GM12878 (cell line): ENCODE measurements at regions not wholly inside any gene's neighbourhood (a gene's known extent, or its start where the extent isn't known, plus 50 kb on each side); places are given as distances from the start of the nearest gene placed in this dataset.

Experiments
- ATAC-seq: fragments of 200-7000 bp; cut with Tn5 transposase; 3 replicates; pipeline ENCODE4 v1.9.1; 2020; ENCODE audit warnings: mild to moderate bottlenecking, moderate library complexity
- BruUV-seq: library from RNA; stranded (reverse); fragments of 400-500 nt; replicated peaks from 2 replicates; lab custom pipeline; 2021; lab: Mats Ljungman, UMichigan
- CTCF ChIA-PET: fragments of 300-600 bp; sonication (Branson Sonifier 250); formaldehyde crosslinking; extraction: SDS; loops from one replicate; lab custom pipeline; 2021; ENCODE audit warnings: inconsistent platforms; lab: Yijun Ruan, JAX
- POLR2A ChIA-PET: fragments of 350-600 bp; formaldehyde crosslinking; extraction: SDS; loops from one replicate; lab custom pipeline; 2021; ENCODE audit warnings: inconsistent platforms; lab: Charles Lee
- RAD21 ChIA-PET: fragments of 300-600 bp; sonication (Branson Sonifier 250); formaldehyde crosslinking; loops from one replicate; lab custom pipeline; 2023; ENCODE audit warnings: antibody characterized with exemption; ENCODE audit not compliant: unreplicated experiment; lab: Charles Lee
- SMC1A ChIA-PET: fragments of 300-600 bp; sonication (Branson Sonifier 250); formaldehyde crosslinking; loops from one replicate; lab custom pipeline; 2023; ENCODE audit not compliant: unreplicated experiment, uncharacterized antibody; lab: Charles Lee
- DNase-seq: peaks from one replicate; pipeline ENCODE4 v3.0.0-alpha.2; 2011; ENCODE audit warnings: low read depth, low spot score
- FAIRE-seq: peaks from 3 replicates; lab custom pipeline; 2011; peaks lifted over from hg19 to GRCh38; lab: Jason Lieb, UNC
- H2AFZ ChIP-seq: 2 replicates; pipeline ENCODE4 v1.6.0; 2011; ENCODE audit warnings: low read depth, low read length, control low read depth; ENCODE audit not compliant: control insufficient read depth
- H3K27ac ChIP-seq: 2 replicates; pipeline ENCODE4 v1.5.1; 2011; ENCODE audit warnings: control low read depth; ENCODE audit not compliant: control insufficient read depth, insufficient read depth
- H3K27me3 ChIP-seq, 2 experiments: replicated peaks in 1 of 2; 2 replicates each; pipeline versions ENCODE4 v1.6.0 to v1.6.1; 2011; ENCODE audit warnings: low read length in 1 of 2; ENCODE audit not compliant: control insufficient read depth in 2 of 2, insufficient read depth in 2 of 2
- H3K36me3 ChIP-seq, 2 experiments: 2 replicates each; pipeline ENCODE4 v1.5.1; 2011; ENCODE audit warnings: low read length in 1 of 2; ENCODE audit not compliant: control insufficient read depth in 2 of 2, insufficient read depth in 2 of 2
- H3K4me1 ChIP-seq: 2 replicates; pipeline ENCODE4 v1.6.1; 2011; ENCODE audit warnings: mild to moderate bottlenecking, low read length, moderate library complexity, mixed read lengths; ENCODE audit not compliant: control insufficient read depth, insufficient read depth
- H3K4me2 ChIP-seq: 2 replicates; pipeline ENCODE4 v1.6.0; 2011; ENCODE audit warnings: control low read depth; ENCODE audit not compliant: control insufficient read depth, insufficient read depth
- H3K4me3 ChIP-seq: fragments of 200-600 bp; sonication (generic); 2 replicates; pipeline ENCODE4 v1.5.1; 2016
- H3K79me2 ChIP-seq: 2 replicates; pipeline ENCODE4 v1.6.0; 2011; ENCODE audit warnings: low read length; ENCODE audit not compliant: control insufficient read depth, insufficient read depth
- H3K9ac ChIP-seq: 2 replicates; pipeline ENCODE4 v1.8.0; 2011; ENCODE audit warnings: low read length, control low read depth, mixed read lengths; ENCODE audit not compliant: control insufficient read depth, insufficient read depth
- H3K9me3 ChIP-seq: replicated peaks from 3 replicates; pipeline ENCODE4 v1.5.1; 2011; ENCODE audit warnings: mild to moderate bottlenecking, low read length; ENCODE audit not compliant: control insufficient read depth, insufficient read depth
- H4K20me1 ChIP-seq: 2 replicates; pipeline ENCODE4 v1.6.0; 2011; ENCODE audit not compliant: control insufficient read depth, insufficient read depth
- CEBPZ ChIP-seq: fragments of 150-350 bp; IDR thresholded peaks from 2 replicates; pipeline ENCODE4 v1.6.1; 2016; ENCODE audit warnings: low read depth, low read length
- CHD1 ChIP-seq: IDR thresholded peaks from 2 replicates; pipeline ENCODE4 v1.6.1; 2012; ENCODE audit warnings: low read depth, low read length, improper control_type of control experiment
- EED ChIP-seq: sonication (generic); IDR thresholded peaks from 2 replicates; pipeline ENCODE4 v1.6.1; 2016; ENCODE audit warnings: antibody characterized with exemption, low read depth
- EP300 ChIP-seq, 2 experiments: fragments of 150-350 bp in 1 of 2; IDR thresholded peaks; 2 replicates each; pipeline ENCODE4 v1.6.1; 2011 to 2012; ENCODE audit warnings: low read depth in 2 of 2, low read length in 2 of 2, borderline replicate concordance in 1 of 2, improper control_type of control experiment in 1 of 2, inconsistent platforms in 1 of 2; ENCODE audit not compliant: control insufficient read depth in 1 of 2
- IRF5 ChIP-seq: fragments of 450-650 bp; IDR thresholded peaks from 2 replicates; pipeline ENCODE4 v1.6.1; 2017; ENCODE audit warnings: borderline replicate concordance
- JUND ChIP-seq: IDR thresholded peaks from 2 replicates; pipeline ENCODE4 v1.6.1; 2012; ENCODE audit warnings: low read depth, mild to moderate bottlenecking, low read length, improper control_type of control experiment, moderate library complexity
- KAT2A ChIP-seq: conservative IDR thresholded peaks from 2 replicates; pipeline ENCODE4 v1.6.1; 2011; ENCODE audit warnings: low read depth, low read length; ENCODE audit not compliant: control insufficient read depth
- MEF2B ChIP-seq: fragments of 450-650 bp; IDR thresholded peaks from 2 replicates; pipeline ENCODE4 v1.6.1; 2018; ENCODE audit warnings: mild to moderate bottlenecking, moderate library complexity; ENCODE audit not compliant: partially characterized antibody, poor library complexity, severe bottlenecking
- NKRF ChIP-seq: fragments of 450-650 bp; conservative IDR thresholded peaks from 2 replicates; pipeline ENCODE4 v1.6.1; 2017; ENCODE audit warnings: mild to moderate bottlenecking, moderate library complexity
- RBBP5 ChIP-seq: fragments of 200-600 bp; sonication (generic); conservative IDR thresholded peaks from 2 replicates; pipeline ENCODE4 v1.6.1; 2016
- SMAD1 ChIP-seq: fragments of 450-650 bp; IDR thresholded peaks from 2 replicates; pipeline ENCODE4 v1.6.1; 2018; ENCODE audit warnings: mild to moderate bottlenecking, low read depth; ENCODE audit not compliant: partially characterized antibody
- USF1 ChIP-seq: IDR thresholded peaks from 2 replicates; pipeline ENCODE4 v1.6.1; 2011; ENCODE audit warnings: borderline replicate concordance, low read depth, mild to moderate bottlenecking, moderate library complexity, mixed read lengths, low read length; ENCODE audit not compliant: insufficient read depth; ENCODE audit errors: extremely low read length
- ZBTB33 ChIP-seq: fragments of 450-650 bp; IDR thresholded peaks from 2 replicates; pipeline ENCODE4 v1.6.1; 2017; ENCODE audit warnings: mild to moderate bottlenecking
- ZSCAN29 ChIP-seq: fragments of 450-650 bp; IDR thresholded peaks from 2 replicates; pipeline ENCODE4 v1.6.1; 2017; ENCODE audit warnings: mild to moderate bottlenecking, moderate library complexity
- WGBS: methylation state at CpG from one replicate; pipeline ENCODE4 v1.1.6; 2016; ENCODE audit warnings: low lambda C conversion rate; ENCODE audit not compliant: insufficient replicate concordance, insufficient coverage; ENCODE audit errors: missing lambda C conversion rate; 5-methylcytosine and 5-hydroxymethylcytosine counted together
- in situ Hi-C: fragments of 300-500 bp; cut with MboI; formaldehyde crosslinking; loops from 9 replicates; pipeline ENCODE4 v1.14.3; 2018; ENCODE audit warnings: mixed read lengths
- intact Hi-C: fragments of 100-400 bp; cut with micrococcal nuclease; formaldehyde crosslinking; loops from one replicate; pipeline ENCODE4 v1.14.2; 2022; ENCODE audit not compliant: unreplicated experiment

GRCh38 chr12:84243686-84244085 lies 668.9 kb downstream of the SLC6A15 start (continued):
- TF ChIP-seq IRF5 (no peak), ZBTB33 (no peak), CHD1 (no peak), ZSCAN29 (no peak), RBBP5 (no peak), JUND (no peak), CEBPZ (no peak)
- TF ChIP-seq, all 136 proteins: peak for 0

- ATAC-seq (no peak), DNase-seq (no peak), FAIRE-seq (no peak)
- H3K27ac ChIP-seq = no peak overlapping the region
- BruUV-seq = no TSS peak
- no peaks in the 10 kb centered on the region for H3K4me1 ChIP-seq
- intact Hi-C loops = no loop called here
- SMC1A ChIA-PET = no interaction called here
- POLR2A ChIA-PET = no interaction called here
- in situ Hi-C loops = no loop called here
- H3K27me3 ChIP-seq = no peaks in the 10 kb centered on the region
- CTCF ChIA-PET = no interaction called here
- no peak overlapping the region for H3K4me2 ChIP-seq
- H3K4me3 ChIP-seq = no peak overlapping the region
- H3K79me2 ChIP-seq = no peaks in the 10 kb centered on the region
- RAD21 ChIA-PET = no interaction called here
- no peaks in the 10 kb centered on the region for H3K36me3 ChIP-seq
- no peaks in the 10 kb centered on the region for H3K9me3 ChIP-seq
- WGBS = 44% methylated on average over 3 of the region's 3 CpGs
- H2AFZ ChIP-seq = no peak overlapping the region
- no peak overlapping the region for H3K9ac ChIP-seq
- no peaks in the 10 kb centered on the region for H4K20me1 ChIP-seq
- no peak for TF ChIP-seq EED
- TF ChIP-seq USF1 = no peak
- TF ChIP-seq KAT2A = no peak
- no peak for TF ChIP-seq NKRF
- TF ChIP-seq MEF2B = no peak
- TF ChIP-seq SMAD1 = no peak
- TF ChIP-seq EP300 (IDR thresholded peaks at IDR 0.05; ENCODE audit: borderline replicate concordance in 1 of 2, control insufficient read depth in 1 of 2, low read depth in 2 of 2, low read length in 2 of 2) = no peak
Observed at GRCh38 chr12:84222841-84223240, 689.8 kb downstream of the SLC6A15 start.
